Adrenal gland (tissue), 9 donors: ENCODE measurements at regions not wholly inside any gene's neighbourhood (a gene's known extent, or its start where the extent isn't known, plus 50 kb on each side); places are given as distances from the start of the nearest gene placed in this dataset.
"Not testable (repeated sequence)": the region's sequence is repeated elsewhere in the genome, so short reads cannot be mapped to it uniquely, and the experiment has no call there.

Experiments
- DNase-seq, 7 donors: peaks; one replicate each; pipeline ENCODE4 v3.0.0-alpha.2; 2019 to 2020
- H3K27ac ChIP-seq, 5 donors: fragments of 200-600 bp; sonication (generic) in 4 of 5; 1 replicate in 3 of 5; 2 replicates in 2 of 5; pipeline versions ENCODE4 v1.5.1 to v1.8.0; 2016 to 2020; ENCODE audit warnings: mild to moderate bottlenecking in 1 of 5
- H3K27me3 ChIP-seq: fragments of 200-600 bp; 2 replicates; pipeline ENCODE4 v1.8.0; 2021
- H3K36me3 ChIP-seq, 2 donors: fragments of 200-600 bp; replicated peaks in 1 of 2; 1 replicate in 1 of 2; 2 replicates in 1 of 2; pipeline versions ENCODE4 v1.5.1 to v1.8.0; 2018 to 2022
- H3K4me1 ChIP-seq, 2 donors: fragments of 200-600 bp; replicated peaks in 1 of 2; 1 replicate in 1 of 2; 2 replicates in 1 of 2; pipeline versions ENCODE4 v1.5.1 to v1.8.0; 2018 to 2021
- H3K4me3 ChIP-seq, 4 donors: fragments of 200-600 bp; sonication (generic) in 3 of 4; one replicate each; pipeline ENCODE4 v1.5.1; 2016 to 2018
- H3K9me3 ChIP-seq, 3 donors: fragments of 200-600 bp; sonication (generic) in 1 of 3; replicated peaks in 1 of 3; 1 replicate in 2 of 3; 2 replicates in 1 of 3; pipeline versions ENCODE4 v1.5.1 to v1.8.0; 2016 to 2021
- POLR2A ChIP-seq, 2 donors: fragments of 450-650 bp; IDR thresholded peaks; one replicate each; pipeline ENCODE4 v1.6.1; 2017; ENCODE audit warnings: antibody characterized with exemption in 2 of 2, mild to moderate bottlenecking in 2 of 2, moderate library complexity in 1 of 2
- WGBS, 4 donors: extraction: QIAGEN DNeasy Blood & Tissue Kit in 2 of 4; methylation state at CpG; one replicate each; pipeline versions ENCODE4 v1.1.5 to v1.1.7; 2013 to 2017; 5-methylcytosine and 5-hydroxymethylcytosine counted together
- intact Hi-C, 2 donors: fragments of 100-400 bp; cut with DNase I; formaldehyde crosslinking; loops; one replicate each; pipeline versions ENCODE4 v1.14.1 to v1.15.0; 2022 to 2023
- TF ChIP-seq, protein P1 (sequence below), 6 experiments: fragments of 450-650 bp in 4 of 6; fragments of 200-600 bp in 2 of 6; sonication (generic) in 1 of 6; IDR thresholded peaks; 1 replicate in 5 of 6; 2 replicates in 1 of 6; pipeline versions ENCODE4 v1.5.1 to v1.8.0; 2016 to 2021; ENCODE audit warnings: antibody characterized with exemption in 6 of 6, mild to moderate bottlenecking in 2 of 6, moderate library complexity in 1 of 6
- donor health status: healthy with polysubstance abuse.
- donor health status: Bipolar disorder and iron deficiency.
- donor health status: DM: yes; HTN: yes; CAD: no.
- donor health status: DM: no; HTN: no; CAD: no.
- donor health status: DM: no; HTN: no; CAD: no.

DNA sequence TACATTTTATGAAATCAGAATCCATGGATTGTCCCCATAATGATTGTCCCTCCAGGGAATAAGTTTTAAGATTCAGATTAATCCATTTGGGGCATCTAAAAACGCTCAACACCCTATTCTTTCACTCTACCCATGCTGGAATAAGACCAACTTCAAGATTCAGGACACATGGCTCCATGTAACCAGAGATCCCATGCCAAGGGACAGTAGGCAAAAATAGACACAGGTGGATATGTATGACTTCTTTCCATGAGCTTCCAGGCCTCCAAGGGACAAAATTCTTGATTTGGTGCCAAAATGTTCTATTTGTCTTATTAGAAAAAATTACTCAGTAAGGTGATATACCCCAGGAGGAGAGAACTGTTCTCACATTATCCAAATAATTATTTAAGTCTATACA is 178.8 kb downstream of the NRIP1 start:
- Histone ChIP-seq H3K27me3 (no peaks in the 10 kb centered on the region), H3K9me3 (no peaks in the 10 kb centered on the region), H3K4me3 (no peak overlapping the region), H3K4me1 (peaks cover 0 to 5% of the 10 kb centered on the region in 2 donors), H3K27ac (no peak overlapping the region), H3K36me3 (no peaks in the 10 kb centered on the region)
- WGBS, 4 donors = 81 to 89% (median 83%) methylated on average over 1 of the region's 1 CpG
- no peak for DNase-seq
- no peak for TF ChIP-seq POLR2A (IDR thresholded peaks at IDR 0.05)
- TF ChIP-seq, protein P1, sequence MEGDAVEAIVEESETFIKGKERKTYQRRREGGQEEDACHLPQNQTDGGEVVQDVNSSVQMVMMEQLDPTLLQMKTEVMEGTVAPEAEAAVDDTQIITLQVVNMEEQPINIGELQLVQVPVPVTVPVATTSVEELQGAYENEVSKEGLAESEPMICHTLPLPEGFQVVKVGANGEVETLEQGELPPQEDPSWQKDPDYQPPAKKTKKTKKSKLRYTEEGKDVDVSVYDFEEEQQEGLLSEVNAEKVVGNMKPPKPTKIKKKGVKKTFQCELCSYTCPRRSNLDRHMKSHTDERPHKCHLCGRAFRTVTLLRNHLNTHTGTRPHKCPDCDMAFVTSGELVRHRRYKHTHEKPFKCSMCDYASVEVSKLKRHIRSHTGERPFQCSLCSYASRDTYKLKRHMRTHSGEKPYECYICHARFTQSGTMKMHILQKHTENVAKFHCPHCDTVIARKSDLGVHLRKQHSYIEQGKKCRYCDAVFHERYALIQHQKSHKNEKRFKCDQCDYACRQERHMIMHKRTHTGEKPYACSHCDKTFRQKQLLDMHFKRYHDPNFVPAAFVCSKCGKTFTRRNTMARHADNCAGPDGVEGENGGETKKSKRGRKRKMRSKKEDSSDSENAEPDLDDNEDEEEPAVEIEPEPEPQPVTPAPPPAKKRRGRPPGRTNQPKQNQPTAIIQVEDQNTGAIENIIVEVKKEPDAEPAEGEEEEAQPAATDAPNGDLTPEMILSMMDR (IDR thresholded peaks at IDR 0.05) = no peak
- intact Hi-C loops = no loop called here

- WGBS, 4 donors = 88 to 100% (median 94%) methylated on average over 1 of the region's 1 CpG
These were observed 181.4 kb downstream of the NRIP1 start for GRCh38 chr21:14883351-14883750.

DNA sequence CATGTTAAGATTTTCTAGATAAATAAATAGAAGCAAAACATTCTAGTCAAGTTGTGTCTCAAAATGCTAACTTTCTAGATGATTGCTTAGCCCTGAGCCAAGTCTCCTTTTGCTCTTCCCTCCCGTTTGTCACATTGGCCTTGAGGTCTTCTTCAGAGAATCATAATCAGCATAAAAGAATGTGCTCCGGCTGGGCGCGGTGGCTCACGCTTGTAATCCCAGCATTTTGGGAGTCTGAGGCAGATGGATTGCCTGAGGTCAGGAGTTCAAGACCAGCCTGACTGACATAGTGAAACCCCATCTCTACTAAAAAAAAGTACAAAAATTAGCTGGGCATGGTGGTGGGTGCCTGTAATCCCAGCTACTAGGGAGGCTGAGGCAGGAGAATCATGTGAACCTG is 182.3 kb downstream of the NRIP1 start:
- DNase-seq = peak in 6 of 7 donors; percentile 16 to 63 (median 46)
- H3K4me3 ChIP-seq, intact Hi-C loops, H3K27ac ChIP-seq, H3K27me3 ChIP-seq, H3K4me1 ChIP-seq, H3K9me3 ChIP-seq, H3K36me3 ChIP-seq: not testable (repeated sequence)
- 20 to 66% (median 42%) methylated on average over 5 of the region's 5 CpGs for WGBS, 4 donors

More at GRCh38 chr21:14883351-14883750, 181.4 kb downstream of the NRIP1 start:
- no peaks in the 10 kb centered on the region for H3K9me3 ChIP-seq
- H3K27me3 ChIP-seq = no peaks in the 10 kb centered on the region
- intact Hi-C loops = no loop called here
- peaks cover under 1 to 1% of the 10 kb centered on the region in 2 donors for H3K4me1 ChIP-seq
- no peak overlapping the region for H3K27ac ChIP-seq
- no peaks in the 10 kb centered on the region for H3K36me3 ChIP-seq
- TF ChIP-seq, protein P1 (IDR thresholded peaks at IDR 0.05) = no peak
- no peak for TF ChIP-seq POLR2A (IDR thresholded peaks at IDR 0.05)
- no peak for DNase-seq
- no peak overlapping the region for H3K4me3 ChIP-seq

DNA sequence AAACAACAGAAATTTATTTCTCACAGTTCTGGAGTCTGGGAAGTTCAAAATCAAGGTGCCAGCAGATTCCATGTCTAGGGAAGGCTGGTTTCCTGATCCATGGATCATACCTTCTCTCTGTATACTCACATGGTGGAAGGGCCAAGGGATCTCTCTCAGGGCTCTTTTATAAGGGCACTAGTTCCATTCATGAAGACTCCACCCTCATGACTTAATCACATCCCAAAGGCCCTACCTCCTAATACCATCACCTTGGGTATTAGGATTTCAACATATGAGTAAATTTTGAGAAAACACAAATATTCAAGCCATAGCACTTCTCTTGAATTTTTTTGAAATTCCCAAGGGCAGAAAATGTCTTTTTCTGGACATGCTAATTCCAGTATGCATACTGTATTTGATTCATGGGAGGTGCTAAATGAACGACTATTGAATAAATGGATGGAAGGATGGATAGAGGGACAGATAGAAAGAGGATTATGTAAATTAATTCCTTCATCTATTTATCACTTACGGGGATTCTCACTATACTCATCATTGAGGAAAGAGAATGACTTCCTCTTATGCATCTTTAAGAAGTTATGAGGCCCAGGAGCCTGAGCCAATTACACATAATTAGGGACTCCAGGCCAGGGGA is 182.8 kb downstream of the NRIP1 start:
- WGBS, 4 donors = 91 to 96% (median 93%) methylated on average over 2 of the region's 2 CpGs
- no peak for TF ChIP-seq POLR2A (IDR thresholded peaks at IDR 0.05)
- TF ChIP-seq, protein P1 (IDR thresholded peaks at IDR 0.05) = no peak
- intact Hi-C loops = no loop called here
- H3K27ac ChIP-seq = no peak overlapping the region
- no peaks in the 10 kb centered on the region for H3K36me3 ChIP-seq
- peaks cover 9 to 15% of the 10 kb centered on the region in 2 donors for H3K4me1 ChIP-seq
- DNase-seq = no peak
- no peaks in the 10 kb centered on the region for H3K27me3 ChIP-seq
- H3K9me3 ChIP-seq = no peaks in the 10 kb centered on the region
- no peak overlapping the region for H3K4me3 ChIP-seq

- Histone ChIP-seq H3K27me3 (no peaks in the 10 kb centered on the region), H3K4me1 (peaks cover 9 to 16% of the 10 kb centered on the region in 2 donors), H3K4me3 (no peak overlapping the region), H3K27ac (no peak overlapping the region), H3K36me3 (no peaks in the 10 kb centered on the region), H3K9me3 (no peaks in the 10 kb centered on the region)
- 73 to 88% (median 81%) methylated on average over 2 of the region's 2 CpGs for WGBS, 4 donors
- DNase-seq = no peak
- TF ChIP-seq POLR2A (IDR thresholded peaks at IDR 0.05) = no peak
- TF ChIP-seq, protein P1 (IDR thresholded peaks at IDR 0.05) = no peak
- intact Hi-C loops = no loop called here
These were observed 183.9 kb downstream of the NRIP1 start for GRCh38 chr21:14880922-14881321.
